ENCODE measurements at regions not wholly inside any gene's neighbourhood (a gene's known extent, or its start where the extent isn't known, plus 50 kb on each side); places are given as distances from the start of the nearest gene placed in this dataset.
"Not testable (repeated sequence)": the region's sequence is repeated elsewhere in the genome, so short reads cannot be mapped to it uniquely, and the experiment has no call there.

DNA sequence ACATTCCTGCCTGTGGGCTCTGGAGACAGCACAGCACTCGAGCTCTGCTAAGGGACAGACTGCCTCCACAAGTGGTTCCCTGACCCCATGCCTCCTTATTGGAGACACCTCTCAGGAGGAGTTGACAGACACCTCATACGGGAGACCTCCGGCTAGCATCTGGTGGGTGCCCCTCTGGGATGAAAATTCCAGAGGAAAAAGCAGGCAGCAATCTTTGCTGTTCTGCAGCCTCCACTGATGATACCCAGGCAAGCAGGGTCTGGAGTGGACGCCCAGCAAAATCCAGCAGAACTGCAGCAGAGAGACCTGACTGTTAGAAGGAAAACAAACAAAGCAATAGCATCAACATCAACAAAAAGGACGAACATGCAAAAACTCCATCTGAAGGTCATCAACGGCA lies 639.4 kb downstream of the SLC16A7 start:
- DNase-seq (ENCODE audit: low read depth in 1 of 2, low spot score in 1 of 2), result no peak
- Histone ChIP-seq H3K27me3 (no peaks in the 10 kb centered on the region), H3K4me3 (no peak overlapping the region), H3K9me3 (ENCODE audit: low read depth) (no peaks in the 10 kb centered on the region), H3K4me1 (ENCODE audit: low read depth) (no peaks in the 10 kb centered on the region), H3K27ac (no peak overlapping the region), H3K36me3 (no peaks in the 10 kb centered on the region)
- TF ChIP-seq, protein P1, sequence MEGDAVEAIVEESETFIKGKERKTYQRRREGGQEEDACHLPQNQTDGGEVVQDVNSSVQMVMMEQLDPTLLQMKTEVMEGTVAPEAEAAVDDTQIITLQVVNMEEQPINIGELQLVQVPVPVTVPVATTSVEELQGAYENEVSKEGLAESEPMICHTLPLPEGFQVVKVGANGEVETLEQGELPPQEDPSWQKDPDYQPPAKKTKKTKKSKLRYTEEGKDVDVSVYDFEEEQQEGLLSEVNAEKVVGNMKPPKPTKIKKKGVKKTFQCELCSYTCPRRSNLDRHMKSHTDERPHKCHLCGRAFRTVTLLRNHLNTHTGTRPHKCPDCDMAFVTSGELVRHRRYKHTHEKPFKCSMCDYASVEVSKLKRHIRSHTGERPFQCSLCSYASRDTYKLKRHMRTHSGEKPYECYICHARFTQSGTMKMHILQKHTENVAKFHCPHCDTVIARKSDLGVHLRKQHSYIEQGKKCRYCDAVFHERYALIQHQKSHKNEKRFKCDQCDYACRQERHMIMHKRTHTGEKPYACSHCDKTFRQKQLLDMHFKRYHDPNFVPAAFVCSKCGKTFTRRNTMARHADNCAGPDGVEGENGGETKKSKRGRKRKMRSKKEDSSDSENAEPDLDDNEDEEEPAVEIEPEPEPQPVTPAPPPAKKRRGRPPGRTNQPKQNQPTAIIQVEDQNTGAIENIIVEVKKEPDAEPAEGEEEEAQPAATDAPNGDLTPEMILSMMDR (IDR thresholded peaks at IDR 0.05; ENCODE audit: low read depth, low read length), result no peak

DNA sequence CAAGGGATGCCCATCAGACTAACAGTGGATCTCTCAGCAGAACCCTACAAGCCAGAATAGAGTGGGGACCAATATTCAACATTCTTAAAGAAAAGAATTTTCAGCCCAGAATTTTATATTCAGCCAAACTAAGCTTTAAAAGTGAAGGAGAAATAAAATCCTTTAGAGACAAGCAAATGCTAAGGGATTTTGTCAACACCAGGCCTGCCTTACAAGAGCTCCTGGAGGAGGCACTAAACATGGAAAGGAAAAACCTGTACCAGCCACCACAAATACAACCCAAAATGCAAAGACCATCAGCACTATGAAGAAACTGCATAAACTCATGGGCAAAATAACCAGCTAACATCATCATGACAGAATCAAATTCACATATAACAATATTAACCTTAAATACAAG lies 640.6 kb downstream of the SLC16A7 start:
- DNase-seq (ENCODE audit: low read depth in 1 of 2, low spot score in 1 of 2); H3K27me3 ChIP-seq; H3K4me3 ChIP-seq; H3K9me3 ChIP-seq (ENCODE audit: low read depth); H3K27ac ChIP-seq; H3K4me1 ChIP-seq (ENCODE audit: low read depth); H3K36me3 ChIP-seq: not testable (repeated sequence)

DNA sequence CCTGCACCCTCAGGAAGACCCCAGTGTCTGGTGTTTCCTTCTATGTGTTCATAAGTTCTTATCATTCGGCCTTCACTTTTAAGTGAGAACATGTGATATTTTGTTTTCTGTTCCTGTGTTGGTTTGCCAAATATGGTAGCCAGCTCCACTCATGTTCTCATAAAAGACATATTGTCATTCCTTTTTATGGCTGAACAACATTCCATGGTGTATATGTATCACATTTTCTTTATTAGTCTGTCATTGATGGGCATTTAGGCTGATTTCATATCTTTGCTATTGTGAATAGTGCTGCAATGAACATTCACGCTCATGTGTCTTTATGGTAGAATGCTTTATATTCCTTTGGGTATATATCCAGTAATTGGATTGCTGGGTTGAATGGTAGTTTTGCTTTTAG lies 645.1 kb downstream of the SLC16A7 start:
- H3K4me1 ChIP-seq (ENCODE audit: low read depth), result no peaks in the 10 kb centered on the region
- no peaks in the 10 kb centered on the region for H3K9me3 ChIP-seq (ENCODE audit: low read depth)
- no peaks in the 10 kb centered on the region for H3K27me3 ChIP-seq
- no peak overlapping the region for H3K27ac ChIP-seq
- TF ChIP-seq, protein P1 (IDR thresholded peaks at IDR 0.05; ENCODE audit: low read depth, low read length), result no peak
- no peak overlapping the region for H3K4me3 ChIP-seq
- H3K36me3 ChIP-seq, result no peaks in the 10 kb centered on the region
- DNase-seq (ENCODE audit: low read depth in 1 of 2, low spot score in 1 of 2), result no peak

DNA sequence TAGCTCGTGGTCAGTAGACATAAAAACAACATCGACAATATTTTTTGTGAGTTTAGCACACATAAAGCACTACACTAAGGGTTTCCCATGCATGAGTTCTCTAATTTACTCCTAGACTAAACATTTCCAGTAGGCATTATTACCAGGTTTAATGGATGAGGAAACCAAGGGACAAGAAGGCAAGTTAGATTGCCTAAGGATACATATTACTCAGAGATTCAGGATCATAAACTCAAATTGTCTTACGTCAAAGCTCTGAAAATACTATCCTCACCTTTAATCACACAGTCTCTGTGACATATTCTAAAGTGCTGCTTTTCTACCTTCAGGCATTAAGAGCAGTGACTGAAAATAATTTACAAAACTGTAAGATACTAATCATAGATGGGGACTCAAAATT lies 655.3 kb downstream of the SLC16A7 start:
- no peaks in the 10 kb centered on the region for H3K36me3 ChIP-seq
- H3K27ac ChIP-seq, result no peak overlapping the region
- no peak overlapping the region for H3K4me3 ChIP-seq
- H3K27me3 ChIP-seq, result no peaks in the 10 kb centered on the region
- TF ChIP-seq, protein P1 (IDR thresholded peaks at IDR 0.05; ENCODE audit: low read depth, low read length), result no peak
- DNase-seq (ENCODE audit: low read depth in 1 of 2, low spot score in 1 of 2), result no peak
- no peaks in the 10 kb centered on the region for H3K9me3 ChIP-seq (ENCODE audit: low read depth)
- no peaks in the 10 kb centered on the region for H3K4me1 ChIP-seq (ENCODE audit: low read depth)

DNA sequence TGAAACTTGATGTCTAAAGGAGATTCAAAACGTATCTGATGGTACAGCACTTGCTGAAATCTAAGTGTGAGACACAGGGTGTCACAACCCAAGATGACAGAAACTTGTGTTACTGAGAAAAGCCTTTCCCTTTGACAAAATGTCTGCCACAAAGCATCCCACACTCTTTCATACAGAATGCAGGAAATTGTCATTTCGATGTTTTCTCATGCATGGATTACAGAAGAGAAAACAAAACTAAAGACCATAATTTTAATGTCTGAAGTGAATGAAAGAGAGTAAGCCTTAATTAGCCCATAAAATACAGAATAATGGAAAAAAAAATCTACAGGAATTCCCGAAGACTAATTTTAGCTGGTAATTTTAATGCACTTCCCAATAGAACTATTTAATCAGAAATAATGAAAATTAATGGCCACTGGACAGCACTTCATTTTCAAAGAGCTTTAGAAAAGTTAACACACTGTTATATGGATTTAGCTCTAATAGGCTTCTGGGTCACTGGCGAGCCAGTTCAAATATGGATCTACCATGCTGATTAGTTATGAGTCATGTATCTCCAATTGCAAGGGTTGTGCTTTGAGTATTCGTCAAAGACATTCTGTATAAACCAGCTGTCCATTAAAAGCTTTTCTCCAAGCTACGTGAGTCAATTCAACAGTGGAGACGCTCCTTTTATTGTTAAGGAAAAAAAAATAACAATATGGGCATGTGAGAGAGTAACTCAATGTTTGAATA lies 656.7 kb downstream of the SLC16A7 start:
- Histone ChIP-seq H3K4me1 (ENCODE audit: low read depth) (no peaks in the 10 kb centered on the region), H3K36me3 (no peaks in the 10 kb centered on the region), H3K4me3 (no peak overlapping the region), H3K27ac (no peak overlapping the region), H3K9me3 (ENCODE audit: low read depth) (no peaks in the 10 kb centered on the region), H3K27me3 (no peaks in the 10 kb centered on the region)
- TF ChIP-seq, protein P1 (IDR thresholded peaks at IDR 0.05; ENCODE audit: low read depth, low read length), result no peak
- DNase-seq (ENCODE audit: low read depth in 1 of 2, low spot score in 1 of 2), result no peak

DNA sequence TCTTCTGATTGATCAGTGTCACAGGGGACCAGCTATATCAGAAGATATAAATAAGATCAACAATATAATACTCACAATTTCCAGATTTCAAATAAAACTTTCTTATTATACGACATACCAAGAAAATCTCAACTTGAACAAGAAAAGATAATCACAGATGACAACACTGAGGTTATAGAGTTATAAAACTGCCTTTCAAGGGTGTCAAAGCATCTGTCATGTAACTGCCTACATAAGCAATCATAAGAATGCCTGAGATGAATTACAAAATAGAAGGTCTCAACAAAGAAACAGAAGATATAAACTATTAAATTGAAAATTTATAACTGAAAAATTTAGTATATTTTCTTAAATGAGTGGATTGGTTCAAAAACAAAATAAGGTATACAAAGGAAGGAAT lies 659.2 kb downstream of the SLC16A7 start:
- no peak for DNase-seq (ENCODE audit: low read depth in 1 of 2, low spot score in 1 of 2)
- TF ChIP-seq, protein P1 (IDR thresholded peaks at IDR 0.05; ENCODE audit: low read depth, low read length), result no peak
- H3K4me1 ChIP-seq (ENCODE audit: low read depth), result no peaks in the 10 kb centered on the region

More for the DNA sequence above, 659.2 kb downstream of the SLC16A7 start:
- Histone ChIP-seq H3K36me3 (no peaks in the 10 kb centered on the region), H3K27me3 (no peaks in the 10 kb centered on the region), H3K9me3 (ENCODE audit: low read depth) (no peaks in the 10 kb centered on the region), H3K4me3 (no peak overlapping the region), H3K27ac (no peak overlapping the region)
